ENCODE measurements at regions not wholly inside any gene's neighbourhood (a gene's known extent, or its start where the extent isn't known, plus 50 kb on each side); places are given as distances from the start of the nearest gene placed in this dataset.

GRCh38 chr1:187244623-187245022 lies 415.9 kb downstream of the PLA2G4A start:
- DNase-seq: no peak

GRCh38 chr1:187245201-187245600 lies 416.5 kb downstream of the PLA2G4A start:
- no peak for DNase-seq

DNA sequence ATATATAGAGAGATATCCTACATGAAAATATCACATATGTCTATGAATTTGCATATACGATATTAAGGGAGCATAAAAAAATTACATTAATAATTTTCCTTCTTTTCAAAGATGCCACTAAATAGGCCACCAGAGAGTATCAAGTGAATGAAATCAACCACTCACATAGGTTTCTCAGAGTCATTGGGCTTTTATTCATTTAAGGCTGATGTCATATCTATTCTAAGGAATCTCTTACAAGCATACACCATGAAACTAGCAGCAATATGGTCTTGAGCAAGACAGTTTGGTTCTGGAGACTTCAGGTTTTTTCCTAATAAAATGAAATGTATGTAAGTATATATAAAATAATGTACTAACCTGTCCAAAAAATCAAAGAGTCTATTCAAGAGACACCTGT lies 420.4 kb downstream of the PLA2G4A start:
- DNase-seq: no peak

GRCh38 chr1:187252923-187253322 lies 424.2 kb downstream of the PLA2G4A start:
- no peak for DNase-seq

DNA sequence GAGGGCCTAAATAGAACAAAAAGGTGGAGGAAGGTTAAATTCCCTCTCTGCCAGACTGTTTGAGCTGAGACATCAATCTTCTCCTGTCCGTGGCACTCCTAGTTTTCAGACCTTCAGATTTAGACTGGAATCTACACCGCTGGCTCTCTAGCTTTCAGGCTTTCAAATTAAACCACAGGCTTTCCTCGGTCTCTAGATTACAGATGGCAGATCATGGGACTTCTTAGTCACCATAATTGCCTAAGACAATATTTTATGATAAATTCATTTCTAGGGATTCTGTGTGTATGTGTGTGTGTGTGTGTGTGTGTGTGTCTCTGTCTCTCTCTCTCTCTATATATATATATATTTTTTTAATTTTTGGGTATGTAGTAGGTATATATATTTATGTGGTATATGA lies 428.7 kb downstream of the PLA2G4A start:
- no peak for DNase-seq

DNA sequence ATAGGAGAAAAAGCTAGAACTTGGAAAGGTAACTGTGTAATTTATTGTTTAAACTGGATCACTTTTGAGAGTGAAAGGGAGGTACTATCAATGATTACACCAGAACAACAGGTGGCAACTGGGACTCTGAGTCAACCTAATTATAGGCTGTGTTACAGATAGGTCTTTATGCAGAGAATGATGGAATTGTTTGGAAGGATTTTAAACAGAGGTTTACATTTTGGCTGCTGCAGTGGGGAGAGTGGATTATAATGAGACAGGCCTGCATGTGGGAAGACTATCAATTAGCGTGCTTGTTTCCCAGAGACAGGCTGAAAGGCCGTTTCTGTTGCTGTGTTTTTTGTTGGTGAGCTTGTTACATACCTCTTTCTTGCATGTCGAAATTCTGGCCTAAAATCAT lies 432.9 kb downstream of the PLA2G4A start:
- no peak for DNase-seq

- DNase-seq: no peak
Measured at GRCh38 chr1:187262731-187263130, 434.0 kb downstream of the PLA2G4A start.

DNA sequence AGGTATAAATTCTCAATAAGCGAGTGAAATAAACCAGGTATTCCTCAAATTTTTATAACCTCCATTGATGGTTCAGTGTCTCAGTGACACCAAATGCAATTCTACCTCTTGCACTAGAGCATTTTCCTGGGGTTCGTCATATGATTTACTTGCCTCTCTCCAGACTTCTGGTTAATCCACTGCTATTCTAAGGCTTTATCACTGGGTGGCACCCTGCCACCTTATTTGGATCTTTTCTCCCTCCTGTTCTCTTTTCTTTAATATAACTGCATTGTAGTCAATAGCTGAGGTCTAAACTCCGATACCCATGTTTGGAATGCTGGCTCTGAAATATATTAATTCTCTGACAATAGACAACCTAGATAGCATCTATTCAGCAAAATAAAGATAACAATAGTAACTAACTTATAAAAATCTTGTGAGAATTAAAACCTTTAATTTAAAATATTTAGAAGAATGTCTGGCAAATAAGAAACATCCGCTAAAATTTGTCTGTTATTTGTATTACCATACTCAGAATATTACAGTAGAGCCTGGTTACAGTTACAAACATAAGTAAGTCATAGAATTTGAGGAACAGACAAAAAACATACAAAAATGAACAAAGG lies 436.4 kb downstream of the PLA2G4A start:
- no peak for DNase-seq

GRCh38 chr1:187266051-187266450 lies 437.3 kb downstream of the PLA2G4A start:
- DNase-seq: no peak

GRCh38 chr1:187267827-187268226 lies 439.1 kb downstream of the PLA2G4A start:
- DNase-seq: no peak

- no peak for DNase-seq
Measured at GRCh38 chr1:187270256-187270655, 441.5 kb downstream of the PLA2G4A start.

- DNase-seq: no peak
Measured at GRCh38 chr1:187275346-187275745, 446.6 kb downstream of the PLA2G4A start.

DNA sequence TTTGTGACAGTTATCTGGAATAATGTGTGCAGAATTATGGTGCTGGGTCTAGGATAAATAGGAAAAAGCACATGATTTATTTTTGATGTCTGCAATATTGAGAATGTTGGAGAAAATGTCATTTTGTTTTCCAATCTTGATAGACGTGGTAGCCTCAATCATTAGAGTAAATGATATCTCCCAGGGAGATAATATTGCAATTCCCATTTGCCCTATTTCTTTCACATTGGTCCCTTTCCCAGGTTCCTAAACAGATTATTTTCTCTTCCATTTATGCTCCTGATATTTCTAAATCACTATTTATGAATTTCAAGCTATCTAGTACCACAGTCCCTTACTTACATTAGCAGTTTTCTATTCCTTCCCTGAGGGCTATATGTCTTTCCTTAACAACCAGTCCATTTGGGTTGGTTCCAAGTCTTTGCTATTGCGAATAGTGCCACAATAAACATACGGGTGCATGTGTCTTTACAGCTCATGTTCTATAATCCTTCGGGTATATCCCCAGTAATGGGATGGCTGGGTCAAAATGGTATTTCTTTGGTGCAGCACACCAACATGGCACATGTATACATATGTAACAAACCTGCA lies 447.3 kb downstream of the PLA2G4A start:
- DNase-seq: no peak

DNA sequence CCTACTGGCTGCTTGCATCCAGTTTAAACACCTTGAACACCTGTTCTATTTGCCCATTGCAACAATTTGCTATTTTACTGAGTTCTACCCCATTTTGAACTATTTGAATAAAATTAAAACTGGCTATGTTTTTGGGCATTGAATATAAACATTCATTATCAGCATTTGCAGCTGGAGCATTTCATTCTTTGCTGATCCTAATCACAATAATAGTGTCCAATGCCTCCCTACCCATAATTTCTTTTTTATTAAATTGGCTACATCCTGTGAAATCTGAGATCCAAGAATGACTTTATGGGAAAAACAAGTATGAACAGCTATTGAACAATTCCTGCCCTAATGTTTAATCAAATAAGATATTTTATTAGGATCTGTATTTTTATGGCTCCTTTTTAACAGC lies 447.9 kb downstream of the PLA2G4A start:
- DNase-seq: no peak

- DNase-seq: no peak
Measured at GRCh38 chr1:187280031-187280430, 451.3 kb downstream of the PLA2G4A start.

GRCh38 chr1:187281085-187281484 lies 452.3 kb downstream of the PLA2G4A start:
- no peak for DNase-seq

DNA sequence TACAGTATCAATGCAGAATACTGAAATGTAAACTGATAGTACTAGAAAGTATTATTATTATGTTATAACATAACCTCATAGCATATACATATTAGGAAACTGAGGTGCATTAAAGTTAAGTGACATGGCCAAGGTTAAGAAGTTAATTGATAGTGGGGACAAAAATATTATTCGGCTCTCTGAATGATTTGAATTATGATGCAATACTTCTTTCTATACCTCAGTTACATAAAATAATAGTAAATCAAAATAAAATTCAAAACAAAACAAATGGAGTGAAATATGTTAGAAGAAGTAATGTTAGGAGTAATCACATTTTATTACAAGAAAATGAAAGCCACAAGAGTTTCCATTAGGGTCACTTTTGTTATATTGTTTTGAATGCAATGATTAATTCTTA lies 455.2 kb downstream of the PLA2G4A start:
- DNase-seq: no peak

DNA sequence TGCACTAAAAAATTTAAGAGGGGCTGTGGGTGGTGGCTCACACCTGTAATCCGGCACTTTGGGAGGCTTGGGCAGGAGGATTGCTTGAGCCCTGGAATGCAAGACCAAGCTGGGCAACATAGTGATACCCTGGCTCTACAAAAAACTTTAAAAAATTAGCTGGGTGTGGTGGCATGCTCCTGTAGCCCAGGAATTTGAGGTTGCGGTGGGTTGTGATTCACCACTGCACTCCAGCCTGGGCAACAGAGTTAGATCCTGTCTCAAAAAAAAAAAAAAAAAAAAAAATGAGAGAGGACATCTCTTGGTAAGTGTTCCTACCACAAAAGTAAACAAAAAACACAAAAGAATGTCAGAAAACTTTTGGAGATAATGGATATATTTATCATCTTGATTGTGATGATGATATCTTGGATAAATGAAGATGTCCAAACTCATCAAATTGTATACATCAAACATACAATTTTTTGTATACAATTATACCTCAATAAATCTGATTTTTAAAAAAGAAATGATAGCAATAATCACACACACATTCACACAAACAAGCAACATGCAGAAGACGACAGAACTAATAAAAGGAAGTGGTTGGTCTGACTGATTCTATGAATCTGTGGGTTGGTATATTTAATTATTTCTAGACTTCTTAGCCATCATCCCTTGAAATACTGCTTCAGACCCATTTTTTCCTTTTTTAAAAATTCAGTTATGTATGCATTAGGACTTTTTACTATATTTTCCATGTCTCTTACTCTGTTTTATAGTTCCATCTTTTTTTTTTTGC lies 465.9 kb downstream of the PLA2G4A start:
- no peak for DNase-seq

DNA sequence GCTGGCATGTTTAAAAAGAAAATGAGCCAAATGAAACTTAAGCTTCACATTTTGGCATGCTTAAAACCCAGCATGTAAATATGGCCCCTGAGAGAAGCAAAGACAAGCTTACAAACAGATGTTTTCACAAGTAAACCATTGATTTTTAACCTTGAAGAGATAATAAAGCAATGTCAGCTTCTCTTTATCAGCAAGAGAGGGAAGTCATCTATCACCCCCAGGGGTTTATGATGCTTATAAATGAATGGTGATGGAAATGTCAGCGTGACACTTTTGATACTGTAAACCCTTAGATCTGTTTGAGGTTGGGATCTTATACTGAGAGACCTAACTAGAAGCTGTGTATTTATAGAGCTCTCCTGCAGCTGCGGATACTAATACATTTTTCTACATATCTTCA lies 471.3 kb downstream of the PLA2G4A start:
- no peak for DNase-seq

DNA sequence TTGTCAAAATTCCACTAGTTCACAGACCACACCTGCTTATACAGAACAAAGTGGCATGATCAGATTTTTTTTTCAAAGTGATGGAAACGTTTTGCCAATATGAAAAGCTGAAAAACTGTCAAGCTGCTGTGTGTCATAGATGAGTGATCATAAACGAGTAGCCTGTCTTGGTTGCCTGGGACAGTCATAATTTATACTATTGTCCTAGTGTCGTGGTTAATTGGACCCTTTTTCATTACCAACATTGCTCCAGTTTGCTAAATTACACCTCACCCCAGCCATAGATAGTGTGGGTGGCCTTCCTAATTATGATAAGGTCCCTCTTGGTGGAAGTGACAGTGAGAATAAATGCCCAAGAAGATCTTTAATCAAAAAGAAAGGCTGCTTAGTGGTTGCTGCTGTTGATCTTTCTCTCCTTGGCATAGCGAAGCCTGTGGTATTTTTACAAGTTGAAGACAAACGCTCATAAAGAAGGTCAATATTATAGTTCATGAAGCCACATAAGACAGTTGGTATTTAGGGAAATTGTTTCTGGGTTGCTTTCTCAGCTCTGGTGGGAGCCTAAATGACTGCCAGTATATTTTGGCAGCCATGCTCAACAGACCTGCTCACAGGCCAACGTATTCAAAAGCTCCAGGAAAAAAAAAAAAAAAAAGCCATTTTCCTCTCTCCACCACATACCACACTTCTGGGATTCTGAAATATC lies 478.1 kb downstream of the PLA2G4A start:
- no peak for DNase-seq

DNA sequence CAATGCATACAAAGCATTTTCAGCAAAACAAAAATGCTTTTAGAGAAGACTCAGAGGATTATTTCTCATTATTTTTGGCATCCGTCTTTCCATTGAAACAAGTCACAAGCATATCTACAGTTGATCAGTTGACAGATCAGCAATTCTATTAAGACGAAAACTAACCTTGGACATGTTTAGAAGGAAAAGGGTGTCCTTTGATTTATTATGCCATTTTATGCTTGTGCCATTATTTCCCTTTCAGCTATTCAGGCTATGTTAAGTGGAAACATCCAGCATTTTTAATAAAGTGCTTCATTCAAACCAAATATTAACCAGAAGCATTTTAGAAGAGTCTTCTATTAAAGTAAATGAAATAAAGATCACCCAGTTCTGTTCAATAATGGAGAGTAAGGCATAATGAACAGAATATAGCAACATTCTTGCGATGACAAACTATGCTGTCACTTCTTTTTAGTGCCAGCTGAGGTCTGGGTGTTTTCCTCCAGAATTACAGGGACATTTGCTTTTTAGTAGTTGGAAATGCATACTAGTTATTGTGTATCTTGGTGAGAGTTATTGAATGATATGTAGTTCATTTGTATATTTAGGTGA lies 481.4 kb downstream of the PLA2G4A start:
- no peak for DNase-seq

- DNase-seq: no peak
Measured at GRCh38 chr1:187313115-187313514, 484.4 kb downstream of the PLA2G4A start.

GRCh38 chr1:187326557-187326956 lies 497.8 kb downstream of the PLA2G4A start:
- DNase-seq: no peak

All from bone marrow (tissue), 2 donors.